NCI-H2227 treated with DMSO at 0.1 percent for 48 hours (cell line): ENCODE measurements at regions not wholly inside any gene's neighbourhood (a gene's known extent, or its start where the extent isn't known, plus 50 kb on each side); places are given as distances from the start of the nearest gene placed in this dataset.
"Not testable (repeated sequence)": the region's sequence is repeated elsewhere in the genome, so short reads cannot be mapped to it uniquely, and the experiment has no call there.

ENCODE experiments used
- DNase-seq: peaks from one replicate; lab custom pipeline; 2025; lab: John Stamatoyannopoulos, UW

- no peak for DNase-seq
These were observed 112.0 kb upstream of the OR5AK2 start for GRCh38 chr11:56876621-56877275.

- DNase-seq, result no peak
These were observed 106.7 kb upstream of the OR9G4 start for GRCh38 chr11:56855217-56855616.

DNA sequence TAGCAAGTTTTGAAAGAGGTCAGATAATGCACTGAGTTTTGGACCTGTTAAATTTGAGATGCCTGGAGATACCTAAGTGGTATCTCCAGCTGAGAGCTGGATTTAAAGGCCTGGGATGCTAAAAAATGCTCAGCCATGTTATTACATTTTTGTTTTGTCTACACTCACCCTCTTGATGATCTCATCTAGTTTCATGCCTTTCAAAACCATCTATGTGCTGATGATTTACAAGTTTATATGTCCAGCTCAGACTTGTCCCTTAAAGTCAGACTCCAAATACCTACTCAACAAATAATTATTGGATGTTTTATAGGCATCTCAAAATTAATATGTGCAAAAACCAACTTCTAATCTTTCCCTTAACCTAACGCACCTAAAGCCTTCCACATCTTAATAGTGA lies 103.6 kb upstream of the OR9G4 start:
- DNase-seq, result no peak

GRCh38 chr11:56849852-56850251 lies 101.4 kb upstream of the OR9G4 start:
- DNase-seq, result no peak

DNA sequence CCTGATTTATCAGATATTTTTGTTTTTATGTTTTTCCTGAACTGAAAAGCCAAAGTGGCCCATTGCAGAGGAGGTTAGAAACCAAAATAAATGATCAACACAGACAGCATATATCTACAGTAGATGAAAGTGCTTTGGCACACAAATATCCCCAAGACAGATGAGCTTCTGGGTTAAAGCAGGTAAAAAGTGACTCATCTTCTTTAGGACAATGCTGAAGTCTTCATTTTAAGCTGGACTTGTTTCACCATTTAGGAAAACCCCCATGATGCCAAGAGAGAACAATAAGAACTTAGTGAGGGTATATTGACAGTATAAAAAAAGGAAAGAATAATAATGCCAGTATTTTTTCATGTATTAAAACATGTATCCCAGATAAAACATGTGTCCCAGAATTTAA lies 100.8 kb upstream of the OR9G4 start:
- no peak for DNase-seq

- no peak for DNase-seq
These were observed 99.8 kb upstream of the OR9G4 start for GRCh38 chr11:56848141-56848809.

DNA sequence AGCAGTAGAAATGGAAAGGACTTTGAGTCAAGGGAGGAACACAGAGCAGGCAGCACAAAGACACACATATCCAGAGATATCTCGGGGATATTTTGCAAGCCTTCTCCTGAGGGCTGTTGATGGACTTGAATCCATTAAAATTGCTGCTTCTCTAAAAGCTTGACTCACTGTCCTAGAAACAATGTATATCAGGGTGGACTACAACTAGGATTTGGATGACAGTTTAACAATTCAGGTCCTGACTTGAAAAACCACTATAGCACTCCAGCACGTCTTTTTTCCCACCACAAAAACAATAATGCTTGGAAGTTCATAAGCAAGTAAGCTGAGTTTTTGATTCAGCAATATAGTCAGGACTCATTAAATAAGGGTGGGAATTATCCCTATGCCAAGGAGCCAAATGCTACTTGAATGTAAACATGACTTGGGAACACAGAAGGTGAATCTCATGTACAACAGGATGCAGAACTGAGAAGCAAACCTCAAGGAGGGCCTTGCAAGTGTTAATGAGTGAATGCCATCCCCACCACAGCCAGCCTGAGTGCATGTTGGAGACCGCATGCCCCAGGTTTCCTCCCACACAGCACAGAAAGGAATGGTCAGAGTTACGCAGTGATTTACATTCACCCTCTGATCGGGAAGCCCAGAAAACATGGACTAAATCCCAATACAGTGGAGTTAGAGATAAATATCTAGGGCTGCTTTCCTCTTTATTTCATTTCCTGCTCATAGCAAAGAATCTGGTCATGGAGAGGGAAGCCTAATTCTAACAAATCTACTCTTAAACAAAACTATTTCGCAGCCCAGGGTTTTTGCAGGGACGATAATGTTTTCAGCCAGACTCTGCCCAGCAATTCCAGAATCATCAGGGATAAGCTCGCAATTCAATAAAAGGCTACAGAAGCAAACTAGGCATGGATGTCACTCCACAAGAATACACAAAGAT lies 98.4 kb upstream of the OR9G4 start:
- no peak for DNase-seq

GRCh38 chr11:56845121-56845732 lies 96.7 kb upstream of the OR9G4 start:
- DNase-seq, result no peak

- DNase-seq, result no peak
These were observed 95.3 kb upstream of the OR9G4 start for GRCh38 chr11:56843816-56844215.

DNA sequence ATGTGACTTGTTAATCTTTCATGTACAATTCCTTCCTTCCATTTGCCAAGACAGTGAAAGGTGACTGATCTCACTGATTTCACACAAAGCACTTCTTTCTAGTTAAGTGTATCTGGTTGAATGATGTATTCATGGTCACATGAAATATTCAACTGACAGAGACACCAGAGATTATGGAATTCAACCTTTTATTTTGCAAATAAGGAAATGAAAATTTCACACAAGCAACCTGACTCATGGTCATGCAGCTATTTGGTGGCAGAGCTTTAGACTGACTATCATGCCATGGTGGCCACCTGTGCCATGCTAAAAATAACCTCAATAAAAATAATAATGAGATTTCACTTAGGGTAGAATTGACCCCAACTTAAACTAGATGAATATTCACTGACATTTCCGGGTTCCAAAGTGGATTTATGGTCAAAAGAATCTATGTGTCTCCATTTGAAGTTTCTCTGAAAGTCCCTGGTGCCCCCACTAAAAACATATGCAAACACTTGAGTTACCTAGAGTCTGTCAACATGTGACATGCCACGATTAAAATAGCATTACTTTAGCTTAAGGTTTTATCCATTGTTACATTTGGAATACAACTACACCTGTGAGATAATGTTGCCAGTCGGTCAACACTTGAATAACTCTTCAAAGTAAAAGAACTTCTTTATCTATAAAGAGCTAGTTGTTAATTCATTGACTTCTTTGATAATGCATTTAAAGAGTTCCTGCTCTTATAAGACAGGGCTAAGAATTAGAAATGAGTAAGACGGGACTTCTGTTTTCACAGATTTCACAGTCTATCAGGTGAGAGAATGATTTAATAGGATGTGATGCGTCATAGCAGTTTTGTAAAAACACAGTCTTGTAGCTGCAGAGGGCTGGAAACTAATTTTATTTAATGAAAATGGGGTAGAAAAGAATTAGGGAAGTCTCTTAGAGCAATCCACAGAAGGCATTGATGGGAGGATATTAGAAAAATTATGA lies 94.6 kb upstream of the OR9G4 start:
- no peak for DNase-seq

DNA sequence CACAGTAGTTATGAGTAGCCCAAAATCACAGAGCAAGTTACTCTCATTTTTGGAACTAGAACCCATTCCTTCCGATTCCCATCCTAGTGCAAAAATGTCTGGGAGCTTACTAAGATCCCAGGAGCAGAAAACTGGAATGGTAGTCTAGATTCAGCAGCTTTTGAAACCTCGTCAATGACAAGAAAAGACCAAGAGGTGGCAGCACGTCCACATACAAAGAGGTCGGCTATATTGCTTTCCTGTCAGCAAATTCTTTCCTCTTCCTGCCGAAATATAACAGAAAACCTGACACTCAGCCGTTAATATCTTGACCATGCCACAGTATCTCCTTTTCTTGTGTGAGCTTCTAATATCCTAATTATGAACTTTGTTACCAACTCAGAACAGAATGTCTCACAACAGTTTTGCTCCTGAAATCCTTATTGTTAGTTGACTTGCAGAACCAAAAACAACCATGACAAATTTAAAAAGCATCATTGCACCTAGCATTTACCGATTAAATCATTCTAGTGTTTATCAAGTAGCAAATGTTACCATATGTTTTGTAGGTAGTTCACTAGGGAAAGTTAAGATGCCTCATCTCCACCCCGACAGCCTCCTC lies 92.8 kb upstream of the OR9G4 start:
- DNase-seq, result peak; percentile 62

DNA sequence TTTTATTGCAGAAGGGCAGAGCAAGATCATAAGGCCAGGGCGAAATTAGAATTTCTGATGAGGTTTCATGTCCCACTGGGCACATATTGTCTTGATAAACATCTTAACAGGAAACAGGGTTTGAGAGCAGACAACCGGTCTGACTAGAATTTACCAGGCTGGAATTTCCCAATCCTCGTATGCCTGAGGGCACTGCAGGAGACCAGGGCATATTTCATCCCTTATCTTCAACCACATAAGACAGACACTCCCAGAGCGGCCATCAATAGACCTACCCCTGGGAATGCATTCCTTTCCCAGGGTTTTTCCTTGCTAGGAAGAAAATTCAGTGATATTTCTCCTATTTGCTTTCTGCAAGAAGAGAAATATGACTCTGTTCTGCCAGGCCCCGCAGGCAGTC lies 78.9 kb upstream of the OR9G4 start:
- not testable (repeated sequence) for DNase-seq

- no peak for DNase-seq
These were observed 71.4 kb upstream of the OR9G4 start for GRCh38 chr11:56819916-56820315.

DNA sequence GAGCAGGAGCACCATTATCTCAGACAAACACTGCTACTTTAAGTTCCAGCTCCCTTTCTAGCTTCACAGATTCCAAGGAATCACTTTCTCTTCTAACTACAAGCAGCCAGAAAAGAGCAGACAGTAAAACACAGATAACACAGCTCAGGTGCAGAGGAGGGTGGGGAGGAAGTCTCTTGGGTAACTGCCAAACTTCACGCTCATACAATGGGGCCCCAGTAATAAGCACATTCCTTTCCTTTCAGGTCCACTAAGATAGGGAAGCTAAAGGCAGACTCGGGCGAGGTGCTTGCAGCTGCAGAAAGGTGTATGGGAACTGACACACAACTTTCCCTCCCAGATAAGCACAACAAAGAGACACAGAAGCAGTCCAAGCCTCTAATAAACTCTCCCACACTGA lies 69.2 kb upstream of the OR9G4 start:
- no peak for DNase-seq

GRCh38 chr11:56816259-56816658 lies 67.8 kb upstream of the OR9G4 start:
- no peak for DNase-seq

DNA sequence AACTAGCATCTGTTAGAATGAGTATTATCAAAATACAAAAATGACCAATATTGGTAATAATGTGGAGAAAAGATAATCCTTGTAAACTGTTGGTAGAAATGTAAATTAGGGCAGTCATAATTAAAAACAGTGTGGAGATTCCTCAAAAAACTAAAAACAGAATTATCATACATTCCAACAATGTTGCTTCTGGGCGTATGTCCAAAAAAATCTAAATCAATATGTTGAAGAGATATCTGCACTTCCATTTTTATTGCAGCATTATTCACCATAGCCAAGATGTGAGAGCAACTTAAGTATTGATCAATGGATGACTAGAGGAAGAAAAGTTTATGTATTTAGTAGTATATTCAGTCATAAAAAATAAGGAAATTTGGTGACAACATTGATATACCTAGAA lies 59.8 kb upstream of the OR9G4 start:
- no peak for DNase-seq

DNA sequence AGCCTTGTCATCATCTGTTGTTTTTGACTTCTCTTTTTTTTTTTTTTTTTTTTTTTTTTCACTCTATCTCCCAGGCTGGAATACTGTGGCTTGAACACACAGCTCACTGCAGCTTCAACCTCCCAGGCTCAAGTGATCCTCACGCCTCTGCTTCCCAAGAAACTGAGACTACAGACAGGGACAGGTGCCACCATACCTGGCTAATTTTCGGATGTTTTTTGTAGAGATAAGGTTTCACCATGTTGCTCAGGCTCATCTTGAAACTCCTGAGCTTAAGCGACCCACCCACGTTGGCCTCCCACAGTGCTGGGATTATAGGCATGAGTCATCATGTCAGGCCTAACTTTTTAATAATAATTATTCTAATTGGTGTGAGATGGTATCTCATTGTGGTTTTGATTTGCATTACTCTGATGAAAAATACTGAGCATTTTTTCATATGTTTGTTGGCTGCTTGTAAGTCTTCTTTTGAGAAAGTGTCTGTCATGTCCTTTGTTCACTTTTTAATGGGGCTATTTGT lies 51.3 kb upstream of the OR9G4 start:
- DNase-seq, result no peak
